GM21717 (cell line): ENCODE measurements at regions not wholly inside any gene's neighbourhood (a gene's known extent, or its start where the extent isn't known, plus 50 kb on each side); places are given as distances from the start of the nearest gene placed in this dataset.

Source experiments
- ATAC-seq: cut with Tn5 transposase; IDR thresholded peaks from one replicate; pipeline ENCODE4 v1.9.1; 2021; ENCODE audit warnings: mild to moderate bottlenecking, moderate library complexity; ENCODE audit not compliant: unreplicated experiment

- no peak for ATAC-seq
Observed at GRCh38 chr3:188053710-188054380, 100.1 kb upstream of the LPP start.

DNA sequence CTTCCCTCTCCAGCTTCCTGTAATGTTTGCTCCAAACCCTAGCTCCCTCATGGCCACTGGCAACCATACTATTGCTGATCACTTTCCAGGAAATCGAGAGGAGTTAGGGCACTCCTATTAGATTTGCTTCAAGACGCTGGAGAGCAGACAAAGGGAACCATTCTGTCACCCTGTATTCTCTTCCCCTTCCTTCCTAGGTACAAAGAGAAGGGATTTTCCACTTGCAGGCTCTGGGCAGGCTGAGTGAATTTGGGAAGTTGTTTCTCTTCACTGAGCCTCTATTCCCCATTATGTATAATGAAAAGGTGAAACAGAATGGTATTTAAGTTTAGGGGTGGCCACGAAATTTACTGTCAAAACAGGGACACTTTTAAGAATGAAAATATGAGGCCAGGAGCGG is 99.4 kb upstream of the LPP start:
- ATAC-seq, result no peak

GRCh38 chr3:188055388-188055787 is 98.6 kb upstream of the LPP start:
- ATAC-seq, result no peak

DNA sequence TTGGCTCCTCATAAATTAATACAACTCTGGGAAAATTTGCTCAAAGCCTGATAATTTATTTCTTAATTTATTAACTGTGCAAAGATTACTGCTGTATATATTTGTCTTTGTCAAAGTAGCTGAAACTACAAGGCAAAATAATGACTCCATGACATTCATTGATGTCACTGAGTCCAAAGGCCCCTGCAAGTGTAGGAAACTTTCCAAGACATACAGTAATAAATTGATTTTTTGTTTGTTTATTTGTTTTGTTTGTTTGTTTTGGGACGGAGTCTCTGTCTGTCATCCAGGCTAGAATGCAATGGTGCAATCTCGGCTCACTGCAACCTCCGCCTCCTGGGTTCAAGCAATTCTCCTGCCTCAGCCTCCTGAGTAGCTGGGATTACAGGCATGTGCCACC is 96.8 kb upstream of the LPP start:
- ATAC-seq, result no peak

DNA sequence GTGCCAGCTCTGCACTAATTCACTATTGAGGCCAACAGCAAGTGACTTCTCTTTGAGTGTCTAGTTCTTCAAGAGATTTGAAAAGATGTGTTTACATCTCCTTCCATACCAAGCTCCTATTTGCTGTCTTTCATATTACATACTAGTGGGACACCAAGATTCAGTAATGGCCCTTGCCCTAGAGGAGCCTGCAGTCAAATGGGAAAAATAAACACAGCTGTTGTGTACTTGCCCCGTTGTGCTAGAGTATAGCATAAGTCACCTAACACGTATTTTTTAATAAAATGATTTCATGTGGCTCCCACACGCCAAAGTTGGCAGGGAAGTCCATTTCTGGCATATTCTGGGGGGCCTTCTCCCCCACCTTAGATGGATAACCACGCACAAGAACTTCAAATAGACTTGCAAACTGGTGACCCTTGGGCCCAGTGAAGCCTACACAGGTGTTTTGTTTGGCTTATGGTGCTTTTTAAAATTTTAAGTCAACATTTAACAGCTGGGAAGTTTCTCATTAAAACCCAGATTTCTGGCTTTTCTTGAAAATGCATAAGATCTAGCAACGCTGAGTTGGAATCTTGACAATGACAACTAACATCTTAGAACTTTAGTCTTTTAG is 95.3 kb upstream of the LPP start:
- ATAC-seq, result no peak

DNA sequence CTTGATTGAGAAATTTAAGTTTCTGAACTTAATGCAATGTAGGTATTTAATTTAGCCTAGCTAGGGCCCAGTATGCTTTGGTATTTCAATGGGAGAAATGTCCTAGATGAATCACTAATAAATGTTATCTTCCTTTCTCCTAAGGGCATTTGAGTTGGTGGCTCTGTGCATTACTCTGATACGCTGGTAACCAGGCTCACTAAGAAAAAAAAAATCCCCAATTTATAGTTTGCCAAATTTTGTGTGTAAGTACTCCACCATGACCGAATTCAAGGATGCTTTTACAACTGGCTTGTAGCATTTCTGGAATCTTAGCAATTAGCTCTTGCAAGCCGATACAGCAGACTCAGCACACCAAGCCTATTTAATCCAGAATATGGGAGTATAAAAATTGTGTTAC is 94.6 kb upstream of the LPP start:
- no peak for ATAC-seq

- ATAC-seq, result no peak
Observed at GRCh38 chr3:188060264-188060835, 93.6 kb upstream of the LPP start.

GRCh38 chr3:188060840-188061544 is 93.0 kb upstream of the LPP start:
- ATAC-seq, result no peak

DNA sequence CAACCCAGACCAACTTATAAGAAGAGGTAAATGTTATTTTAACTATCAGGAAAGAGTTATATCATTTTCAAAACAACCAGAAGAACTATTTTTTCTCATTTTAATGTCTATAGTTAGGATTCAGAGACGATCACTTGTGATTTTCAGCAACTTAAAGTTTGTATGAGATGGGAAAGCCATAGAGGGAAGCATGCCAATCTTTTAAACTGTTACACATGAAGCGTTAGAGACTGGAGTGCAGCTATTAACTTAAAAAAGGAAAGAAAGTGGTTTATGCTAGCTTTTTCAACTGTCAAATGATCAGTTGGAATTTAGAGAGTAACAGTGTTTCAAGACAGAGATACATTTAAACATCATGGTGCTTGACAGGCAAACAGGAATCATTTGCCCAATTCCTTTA is 91.7 kb upstream of the LPP start:
- no peak for ATAC-seq

GRCh38 chr3:188064831-188065493 is 89.0 kb upstream of the LPP start:
- ATAC-seq, result no peak

- ATAC-seq, result no peak
Observed at GRCh38 chr3:188066141-188066540, 87.8 kb upstream of the LPP start.

DNA sequence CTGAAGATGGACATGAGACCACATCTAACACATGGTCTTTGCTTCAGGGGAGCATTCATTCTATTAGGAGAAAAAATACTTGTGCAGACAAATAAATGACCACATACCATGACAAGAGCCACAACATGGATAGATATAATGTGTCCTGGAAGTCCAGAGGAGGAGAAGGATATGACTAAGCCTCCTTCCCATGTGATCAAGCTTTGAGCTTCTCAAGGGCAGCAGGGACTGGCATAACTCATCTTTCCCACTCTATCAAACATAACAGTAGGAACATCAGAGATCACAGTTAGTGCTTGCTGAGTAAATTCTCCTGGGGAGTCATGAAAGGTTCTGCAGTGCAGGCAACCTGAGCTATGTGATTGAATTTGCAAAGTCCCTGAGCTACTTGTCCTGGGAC is 86.0 kb upstream of the LPP start:
- ATAC-seq, result no peak

DNA sequence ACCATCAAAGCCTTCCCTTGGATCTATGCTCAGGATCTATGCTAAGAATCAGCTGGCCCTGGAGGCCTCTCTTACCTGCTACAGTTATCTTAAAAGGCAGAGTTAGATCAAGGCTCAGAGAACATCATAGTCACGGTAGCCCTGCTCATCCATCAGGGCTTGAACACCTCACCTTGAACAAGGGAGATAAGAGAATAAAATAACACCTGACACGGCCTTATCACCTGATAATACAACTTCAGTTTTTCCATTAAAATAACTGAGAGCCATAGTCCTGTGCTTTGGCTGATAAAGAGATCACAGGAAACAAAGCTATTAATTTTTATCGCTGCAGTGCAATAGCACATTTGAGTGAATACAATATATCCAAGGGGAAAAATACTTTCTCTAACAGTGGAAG is 85.6 kb upstream of the LPP start:
- ATAC-seq, result no peak

GRCh38 chr3:188071636-188072035 is 82.3 kb upstream of the LPP start:
- ATAC-seq, result no peak

- ATAC-seq, result no peak
Observed at GRCh38 chr3:188076176-188076575, 77.8 kb upstream of the LPP start.

DNA sequence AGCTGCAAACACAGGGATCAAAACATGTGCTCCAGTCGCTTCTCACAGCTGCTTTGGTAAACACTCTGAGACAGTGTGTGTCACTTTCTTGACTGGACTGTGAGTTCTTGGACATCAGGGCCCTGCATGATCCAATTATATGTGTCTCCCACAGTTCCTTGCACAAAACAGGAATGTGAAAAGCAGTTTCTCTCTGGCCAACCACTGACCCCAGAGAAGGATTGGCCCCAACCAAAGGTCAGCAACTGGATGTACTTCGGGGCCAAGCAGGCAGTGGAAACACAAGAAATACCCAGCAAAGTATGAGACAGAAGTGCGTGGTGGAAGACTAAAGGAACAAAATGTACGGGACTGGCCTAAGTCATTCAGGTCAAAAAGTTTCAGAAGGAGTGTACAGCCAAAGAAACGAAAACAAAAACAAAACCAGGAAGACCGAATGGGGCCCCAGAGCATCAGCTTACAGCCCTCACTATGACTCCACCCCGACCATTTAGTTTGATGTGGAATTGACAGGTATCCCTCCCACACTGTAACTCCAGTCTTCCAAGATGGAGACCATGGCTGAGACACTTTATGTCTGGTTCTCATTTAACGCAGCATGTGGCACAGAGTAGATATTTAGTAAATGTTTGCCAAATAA is 76.7 kb upstream of the LPP start:
- ATAC-seq, result no peak

GRCh38 chr3:188080091-188080490 is 73.9 kb upstream of the LPP start:
- no peak for ATAC-seq

- no peak for ATAC-seq
Observed at GRCh38 chr3:188082031-188082430, 71.9 kb upstream of the LPP start.

DNA sequence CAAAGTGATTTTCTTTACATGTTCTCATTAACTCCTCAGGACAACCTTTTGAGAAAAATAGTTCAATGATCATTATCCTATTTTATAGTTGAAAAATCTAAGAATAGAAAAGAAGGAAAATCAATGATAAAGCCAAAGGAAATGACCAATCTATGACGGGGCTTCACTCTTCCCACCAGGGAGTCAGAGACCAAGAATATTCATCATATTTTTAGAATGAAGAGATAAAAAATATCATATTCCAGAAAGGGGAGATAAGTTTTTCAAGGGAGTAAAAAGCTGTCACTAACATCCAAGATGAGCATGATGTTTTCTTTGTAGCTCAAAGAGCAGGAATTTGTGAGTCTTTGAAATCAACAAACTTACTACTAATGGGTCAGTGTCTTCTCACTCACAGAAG is 71.5 kb upstream of the LPP start:
- ATAC-seq, result no peak

DNA sequence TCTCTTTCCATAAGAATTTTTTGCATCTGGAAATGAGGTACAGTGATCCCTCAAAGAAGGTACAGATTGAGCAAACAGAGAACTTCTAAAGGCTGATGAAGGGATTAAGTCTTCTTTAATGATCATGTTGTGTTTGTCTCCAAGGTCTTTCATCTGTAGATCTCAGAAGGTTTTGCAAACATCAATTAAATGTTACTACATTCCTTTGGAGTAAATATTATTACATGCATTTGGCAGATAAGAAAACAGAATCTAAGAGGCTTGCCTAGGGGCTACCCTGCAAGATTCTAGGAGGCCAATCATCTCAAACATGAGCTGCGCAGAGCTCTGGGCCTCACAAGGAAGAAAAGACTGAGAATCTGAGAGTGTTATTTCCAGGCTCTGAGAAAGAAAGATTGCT is 70.9 kb upstream of the LPP start:
- ATAC-seq, result no peak
